ENCODE measurements at regions not wholly inside any gene's neighbourhood (a gene's known extent, or its start where the extent isn't known, plus 50 kb on each side); places are given as distances from the start of the nearest gene placed in this dataset.

- Histone ChIP-seq H3K4me1 (ENCODE audit: control insufficient read depth in 2 of 2, insufficient read depth in 1 of 2, low read depth in 1 of 2, low read length in 2 of 2) (peaks cover 0 to 1% of the 10 kb centered on the region in 2 donors), H3K14ac (ENCODE audit: low read length) (no peak overlapping the region), H3K79me1 (ENCODE audit: low read depth, low read length) (no peaks in the 10 kb centered on the region), H2AK5ac (ENCODE audit: low read depth, low read length) (no peak overlapping the region), H3K4me3 (ENCODE audit: low read length in 2 of 2) (no peak overlapping the region), H2BK120ac (ENCODE audit: low read depth, low read length) (no peak overlapping the region), H2BK5ac (ENCODE audit: low read length) (no peak overlapping the region), H3K4me2 (ENCODE audit: insufficient read depth, low read length, poor library complexity, severe bottlenecking) (no peak overlapping the region), H3K27me3 (ENCODE audit: control insufficient read depth in 3 of 3, insufficient read depth in 3 of 3, low read depth in 1 of 3, low read length in 3 of 3) (no peaks in the 10 kb centered on the region), H3K9ac (ENCODE audit: low read depth, low read length, poor library complexity) (no peak overlapping the region), H3K9me3 (replicated peaks in 1 of 2; ENCODE audit: control insufficient read depth in 2 of 2, insufficient read depth in 1 of 2, low read depth in 1 of 2, low read length in 2 of 2) (no peaks in the 10 kb centered on the region), H3K18ac (ENCODE audit: low read length) (peak overlapping the region; percentile 40), H3K4ac (ENCODE audit: low read length) (no peak overlapping the region), H2BK12ac (ENCODE audit: low read length) (no peak overlapping the region), H3K27ac (replicated peaks; ENCODE audit: low read length) (no peak overlapping the region), H3K36me3 (replicated peaks in 1 of 2; ENCODE audit: control insufficient read depth in 2 of 2, insufficient read depth in 2 of 2, low read length in 2 of 2) (no peaks in the 10 kb centered on the region), H3K23ac (ENCODE audit: low read depth, low read length, poor library complexity) (no peak overlapping the region), H2BK15ac (ENCODE audit: low read length) (no peak overlapping the region), H4K91ac (ENCODE audit: low read depth, low read length, poor library complexity) (no peak overlapping the region), H4K8ac (ENCODE audit: low read depth, low read length) (no peak overlapping the region), H2AFZ (ENCODE audit: low read length) (no peak overlapping the region)
- no peak for DNase-seq (ENCODE audit: low spot score)
- no CpG with 5 or more reads among the region's 10 CpGs for WGBS, 2 donors (ENCODE audit: extremely low coverage in 2 of 2, insufficient read length in 2 of 2, insufficient replicate concordance in 1 of 2)
Measured at GRCh38 chr10:128242641-128243040, 116.4 kb upstream of the MKI67 start.

GRCh38 chr10:128245026-128245425 is 118.8 kb upstream of the MKI67 start:
- Histone ChIP-seq H2BK5ac (ENCODE audit: low read length) (no peak overlapping the region), H2BK12ac (ENCODE audit: low read length) (no peak overlapping the region), H3K36me3 (replicated peaks in 1 of 2; ENCODE audit: control insufficient read depth in 2 of 2, insufficient read depth in 2 of 2, low read length in 2 of 2) (no peaks in the 10 kb centered on the region), H3K4me2 (ENCODE audit: insufficient read depth, low read length, poor library complexity, severe bottlenecking) (no peak overlapping the region), H3K4ac (ENCODE audit: low read length) (no peak overlapping the region), H3K23ac (ENCODE audit: low read depth, low read length, poor library complexity) (no peak overlapping the region), H3K27me3 (ENCODE audit: control insufficient read depth in 3 of 3, insufficient read depth in 3 of 3, low read depth in 1 of 3, low read length in 3 of 3) (no peaks in the 10 kb centered on the region), H3K4me3 (ENCODE audit: low read length in 2 of 2) (no peak overlapping the region), H2AK5ac (ENCODE audit: low read depth, low read length) (no peak overlapping the region), H3K27ac (replicated peaks; ENCODE audit: low read length) (no peak overlapping the region), H3K79me1 (ENCODE audit: low read depth, low read length) (no peaks in the 10 kb centered on the region), H3K14ac (ENCODE audit: low read length) (no peak overlapping the region), H2BK120ac (ENCODE audit: low read depth, low read length) (no peak overlapping the region), H3K9ac (ENCODE audit: low read depth, low read length, poor library complexity) (no peak overlapping the region), H3K18ac (ENCODE audit: low read length) (no peak overlapping the region), H2BK15ac (ENCODE audit: low read length) (no peak overlapping the region), H3K4me1 (ENCODE audit: control insufficient read depth in 2 of 2, insufficient read depth in 1 of 2, low read depth in 1 of 2, low read length in 2 of 2) (no peaks in the 10 kb centered on the region), H2AFZ (ENCODE audit: low read length) (no peak overlapping the region), H4K91ac (ENCODE audit: low read depth, low read length, poor library complexity) (no peak overlapping the region), H4K8ac (ENCODE audit: low read depth, low read length) (no peak overlapping the region), H3K9me3 (replicated peaks in 1 of 2; ENCODE audit: control insufficient read depth in 2 of 2, insufficient read depth in 1 of 2, low read depth in 1 of 2, low read length in 2 of 2) (no peaks in the 10 kb centered on the region)
- WGBS, 2 donors (ENCODE audit: extremely low coverage in 2 of 2, insufficient read length in 2 of 2, insufficient replicate concordance in 1 of 2), result no CpG with 5 or more reads among the region's 5 CpGs
- DNase-seq (ENCODE audit: low spot score), result no peak

GRCh38 chr10:128247576-128247975 is 121.4 kb upstream of the MKI67 start:
- Histone ChIP-seq H2BK15ac (ENCODE audit: low read length) (no peak overlapping the region), H4K91ac (ENCODE audit: low read depth, low read length, poor library complexity) (no peak overlapping the region), H3K4ac (ENCODE audit: low read length) (no peak overlapping the region), H2AFZ (ENCODE audit: low read length) (no peak overlapping the region), H2AK5ac (ENCODE audit: low read depth, low read length) (peak overlapping the region; percentile 42), H3K14ac (ENCODE audit: low read length) (no peak overlapping the region), H3K4me2 (ENCODE audit: insufficient read depth, low read length, poor library complexity, severe bottlenecking) (no peak overlapping the region), H3K9me3 (replicated peaks in 1 of 2; ENCODE audit: control insufficient read depth in 2 of 2, insufficient read depth in 1 of 2, low read depth in 1 of 2, low read length in 2 of 2) (no peaks in the 10 kb centered on the region), H3K36me3 (replicated peaks in 1 of 2; ENCODE audit: control insufficient read depth in 2 of 2, insufficient read depth in 2 of 2, low read length in 2 of 2) (no peaks in the 10 kb centered on the region), H3K4me1 (ENCODE audit: control insufficient read depth in 2 of 2, insufficient read depth in 1 of 2, low read depth in 1 of 2, low read length in 2 of 2) (no peaks in the 10 kb centered on the region), H3K27me3 (ENCODE audit: control insufficient read depth in 3 of 3, insufficient read depth in 3 of 3, low read depth in 1 of 3, low read length in 3 of 3) (no peaks in the 10 kb centered on the region), H2BK120ac (ENCODE audit: low read depth, low read length) (no peak overlapping the region), H2BK12ac (ENCODE audit: low read length) (no peak overlapping the region), H3K27ac (replicated peaks; ENCODE audit: low read length) (no peak overlapping the region), H3K9ac (ENCODE audit: low read depth, low read length, poor library complexity) (no peak overlapping the region), H3K23ac (ENCODE audit: low read depth, low read length, poor library complexity) (no peak overlapping the region), H4K8ac (ENCODE audit: low read depth, low read length) (no peak overlapping the region), H3K79me1 (ENCODE audit: low read depth, low read length) (no peaks in the 10 kb centered on the region), H3K4me3 (ENCODE audit: low read length in 2 of 2) (no peak overlapping the region), H2BK5ac (ENCODE audit: low read length) (no peak overlapping the region), H3K18ac (ENCODE audit: low read length) (no peak overlapping the region)
- DNase-seq (ENCODE audit: low spot score), result no peak
- WGBS, 2 donors (ENCODE audit: extremely low coverage in 2 of 2, insufficient read length in 2 of 2, insufficient replicate concordance in 1 of 2), result no CpG with 5 or more reads among the region's 8 CpGs

- Histone ChIP-seq H3K4ac (ENCODE audit: low read length) (no peak overlapping the region), H3K79me1 (ENCODE audit: low read depth, low read length) (no peaks in the 10 kb centered on the region), H3K18ac (ENCODE audit: low read length) (no peak overlapping the region), H3K9ac (ENCODE audit: low read depth, low read length, poor library complexity) (no peak overlapping the region), H2BK120ac (ENCODE audit: low read depth, low read length) (no peak overlapping the region), H2BK15ac (ENCODE audit: low read length) (no peak overlapping the region), H3K27ac (replicated peaks; ENCODE audit: low read length) (no peak overlapping the region), H3K14ac (ENCODE audit: low read length) (no peak overlapping the region), H4K8ac (ENCODE audit: low read depth, low read length) (no peak overlapping the region), H3K4me1 (ENCODE audit: control insufficient read depth in 2 of 2, insufficient read depth in 1 of 2, low read depth in 1 of 2, low read length in 2 of 2) (no peaks in the 10 kb centered on the region), H2BK5ac (ENCODE audit: low read length) (no peak overlapping the region), H3K27me3 (ENCODE audit: control insufficient read depth in 3 of 3, insufficient read depth in 3 of 3, low read depth in 1 of 3, low read length in 3 of 3) (no peaks in the 10 kb centered on the region), H3K4me2 (ENCODE audit: insufficient read depth, low read length, poor library complexity, severe bottlenecking) (no peak overlapping the region), H2AFZ (ENCODE audit: low read length) (no peak overlapping the region), H2AK5ac (ENCODE audit: low read depth, low read length) (no peak overlapping the region), H3K4me3 (ENCODE audit: low read length in 2 of 2) (no peak overlapping the region), H3K23ac (ENCODE audit: low read depth, low read length, poor library complexity) (no peak overlapping the region), H3K36me3 (replicated peaks in 1 of 2; ENCODE audit: control insufficient read depth in 2 of 2, insufficient read depth in 2 of 2, low read length in 2 of 2) (no peaks in the 10 kb centered on the region), H3K9me3 (replicated peaks in 1 of 2; ENCODE audit: control insufficient read depth in 2 of 2, insufficient read depth in 1 of 2, low read depth in 1 of 2, low read length in 2 of 2) (no peaks in the 10 kb centered on the region), H2BK12ac (ENCODE audit: low read length) (no peak overlapping the region), H4K91ac (ENCODE audit: low read depth, low read length, poor library complexity) (no peak overlapping the region)
- no peak for DNase-seq (ENCODE audit: low spot score)
- no CpG with 5 or more reads among the region's 2 CpGs for WGBS, 2 donors (ENCODE audit: extremely low coverage in 2 of 2, insufficient read length in 2 of 2, insufficient replicate concordance in 1 of 2)
Measured at GRCh38 chr10:128254476-128254875, 128.3 kb upstream of the MKI67 start.

Measured in neuronal stem cell (in vitro differentiated cells).